AG10803 (cell line): ENCODE measurements at regions not wholly inside any gene's neighbourhood (a gene's known extent, or its start where the extent isn't known, plus 50 kb on each side); places are given as distances from the start of the nearest gene placed in this dataset.
"Not testable (repeated sequence)": the region's sequence is repeated elsewhere in the genome, so short reads cannot be mapped to it uniquely, and the experiment has no call there.

ENCODE experiments used
- DNase-seq: peaks from one replicate; pipeline ENCODE4 v3.0.0; 2010; ENCODE audit warnings: low read depth
- H3K4me3 ChIP-seq: 2 replicates; pipeline ENCODE4 v1.5.1; 2011; ENCODE audit warnings: mild to moderate bottlenecking, low read length, control low read depth
- TF ChIP-seq, protein P1 (sequence below): conservative IDR thresholded peaks from 2 replicates; pipeline ENCODE4 v1.5.1; 2011; ENCODE audit warnings: mild to moderate bottlenecking, low read length, control low read depth, inconsistent platforms

DNA sequence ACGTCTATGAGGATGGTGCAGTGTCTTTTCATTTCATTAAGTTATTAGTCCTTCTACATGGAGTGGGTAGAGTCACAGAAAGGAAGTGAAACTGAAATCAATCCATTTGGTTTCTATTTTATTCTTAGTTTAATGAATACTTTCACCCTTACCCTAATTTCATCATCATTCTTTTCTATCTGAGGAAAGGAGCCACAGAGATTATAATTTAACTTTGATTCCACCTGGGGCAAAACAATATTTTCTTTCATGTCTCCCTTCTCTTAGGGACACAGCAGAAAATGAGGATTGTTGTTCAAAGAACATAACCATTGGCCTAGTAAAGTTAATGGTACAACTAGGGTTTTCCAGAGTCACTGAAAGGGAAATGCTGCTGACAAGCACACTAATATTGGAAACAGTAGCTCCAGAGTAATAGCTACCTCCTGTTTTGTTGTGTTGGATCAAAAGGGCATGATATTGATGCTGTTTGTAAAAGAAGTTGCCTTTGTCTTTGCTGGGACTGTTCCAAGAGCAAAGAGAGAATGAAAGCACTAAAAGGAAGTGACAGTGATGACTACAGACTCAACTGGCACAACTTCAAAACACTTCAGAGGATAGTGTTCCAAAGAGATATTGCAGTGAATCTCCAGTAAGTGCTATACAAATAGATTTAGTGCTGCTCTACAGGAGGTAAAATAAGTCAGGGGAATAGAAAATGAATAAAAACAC is 247.1 kb upstream of the PITX2 start:
- no peak overlapping the region for H3K4me3 ChIP-seq
- peak; percentile 18 for DNase-seq

DNA sequence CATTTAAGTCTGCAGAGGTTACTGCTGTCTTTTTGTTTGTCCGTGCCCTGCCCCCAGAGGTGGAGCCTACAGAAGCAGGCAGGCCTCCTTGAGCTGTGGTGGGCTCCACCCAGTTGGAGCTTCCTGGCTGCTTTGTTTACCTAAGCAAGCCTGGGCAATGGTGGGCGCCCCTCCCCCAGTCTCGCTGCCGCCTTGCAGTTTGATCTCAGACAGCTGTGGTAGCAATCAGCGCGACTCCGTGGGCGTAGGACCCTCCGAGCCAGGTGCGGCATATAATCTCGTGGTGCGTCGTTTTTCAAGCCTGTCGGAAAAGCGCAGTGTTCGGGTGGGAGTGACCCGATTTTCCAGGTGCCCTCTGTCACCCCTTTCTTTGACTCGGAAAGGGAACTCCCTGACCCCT is 253.3 kb upstream of the PITX2 start:
- H3K4me3 ChIP-seq, DNase-seq: not testable (repeated sequence)

More for the DNA sequence above, 247.1 kb upstream of the PITX2 start:
- TF ChIP-seq, protein P1, sequence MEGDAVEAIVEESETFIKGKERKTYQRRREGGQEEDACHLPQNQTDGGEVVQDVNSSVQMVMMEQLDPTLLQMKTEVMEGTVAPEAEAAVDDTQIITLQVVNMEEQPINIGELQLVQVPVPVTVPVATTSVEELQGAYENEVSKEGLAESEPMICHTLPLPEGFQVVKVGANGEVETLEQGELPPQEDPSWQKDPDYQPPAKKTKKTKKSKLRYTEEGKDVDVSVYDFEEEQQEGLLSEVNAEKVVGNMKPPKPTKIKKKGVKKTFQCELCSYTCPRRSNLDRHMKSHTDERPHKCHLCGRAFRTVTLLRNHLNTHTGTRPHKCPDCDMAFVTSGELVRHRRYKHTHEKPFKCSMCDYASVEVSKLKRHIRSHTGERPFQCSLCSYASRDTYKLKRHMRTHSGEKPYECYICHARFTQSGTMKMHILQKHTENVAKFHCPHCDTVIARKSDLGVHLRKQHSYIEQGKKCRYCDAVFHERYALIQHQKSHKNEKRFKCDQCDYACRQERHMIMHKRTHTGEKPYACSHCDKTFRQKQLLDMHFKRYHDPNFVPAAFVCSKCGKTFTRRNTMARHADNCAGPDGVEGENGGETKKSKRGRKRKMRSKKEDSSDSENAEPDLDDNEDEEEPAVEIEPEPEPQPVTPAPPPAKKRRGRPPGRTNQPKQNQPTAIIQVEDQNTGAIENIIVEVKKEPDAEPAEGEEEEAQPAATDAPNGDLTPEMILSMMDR = no peak

DNA sequence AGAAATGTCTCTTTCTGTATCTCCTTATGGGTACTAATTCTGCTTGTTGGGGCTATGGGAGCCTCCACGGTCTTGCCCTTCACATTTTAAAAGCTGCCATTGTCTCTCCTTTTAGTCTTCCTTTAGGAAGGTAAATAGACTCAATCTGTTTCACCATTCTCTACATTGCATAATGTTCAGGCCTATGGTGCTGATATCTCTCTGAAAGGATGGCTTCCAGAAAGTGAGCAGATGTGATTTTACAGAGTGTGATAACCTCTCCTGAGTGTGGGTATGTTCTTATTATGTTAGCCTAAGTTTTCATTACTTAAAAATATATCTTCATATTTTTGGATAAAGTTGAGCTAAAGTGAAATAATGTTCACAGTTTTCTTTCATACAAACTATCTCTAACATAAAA is 254.0 kb upstream of the PITX2 start:
- H3K4me3 ChIP-seq = no peak overlapping the region
- TF ChIP-seq, protein P1 = no peak
- no peak for DNase-seq

DNA sequence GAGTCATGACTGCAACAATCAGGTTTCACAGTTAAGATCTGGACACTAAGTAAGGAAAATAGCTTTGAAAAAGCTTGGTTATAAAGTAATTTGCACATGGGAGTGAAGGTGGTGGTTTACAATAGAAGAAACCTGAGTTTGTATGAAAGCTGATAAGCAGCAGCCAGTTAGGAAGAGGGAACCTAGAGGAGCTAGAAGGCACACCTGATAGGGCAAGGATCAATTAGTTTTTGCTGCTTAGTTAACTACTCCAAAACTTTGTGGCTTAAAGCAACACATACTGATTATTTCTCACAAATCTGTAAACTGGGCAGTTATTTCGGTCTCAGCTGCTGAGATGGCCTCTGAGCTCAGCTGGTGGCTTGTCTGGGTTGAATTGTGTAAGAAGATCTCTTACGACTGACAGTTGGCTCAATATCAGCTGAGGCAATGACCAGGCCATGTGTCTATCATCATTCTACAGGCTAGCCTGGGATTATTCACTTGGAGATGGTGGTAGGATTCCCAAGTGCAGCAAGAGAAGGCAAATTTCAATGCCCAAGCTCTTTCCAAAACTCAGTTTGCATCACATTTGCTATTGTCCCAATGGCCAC is 255.0 kb upstream of the PITX2 start:
- no peak overlapping the region for H3K4me3 ChIP-seq
- TF ChIP-seq, protein P1 = no peak
- DNase-seq = no peak

DNA sequence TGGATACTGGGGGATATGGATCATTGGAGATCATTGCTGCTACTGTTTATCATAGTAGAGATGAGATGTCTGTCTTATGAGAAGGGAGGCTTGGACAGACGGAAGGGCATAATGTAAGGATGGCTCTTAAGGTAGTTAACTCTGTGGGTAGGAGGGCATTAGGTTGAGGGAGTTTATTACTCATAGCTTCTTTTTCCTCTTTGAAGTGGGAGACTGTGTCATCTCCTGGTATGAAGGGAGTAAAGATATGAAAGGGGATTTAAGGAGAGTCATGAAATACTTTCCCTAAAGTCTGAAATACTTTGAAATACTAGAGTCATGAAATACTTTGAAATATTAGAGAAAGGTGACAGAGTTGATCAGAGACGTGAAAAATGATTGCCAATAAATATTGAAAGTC is 255.5 kb upstream of the PITX2 start:
- H3K4me3 ChIP-seq = no peak overlapping the region
- TF ChIP-seq, protein P1 = no peak
- no peak for DNase-seq

GRCh38 chr4:110878956-110879355 is 256.1 kb upstream of the PITX2 start:
- TF ChIP-seq, protein P1 = no peak
- H3K4me3 ChIP-seq = no peak overlapping the region
- DNase-seq = no peak

- no peak for DNase-seq
- TF ChIP-seq, protein P1 = no peak
- H3K4me3 ChIP-seq = no peak overlapping the region
Observed at GRCh38 chr4:110886270-110886669, 263.4 kb upstream of the PITX2 start.
